ENCODE measurements at regions not wholly inside any gene's neighbourhood (a gene's known extent, or its start where the extent isn't known, plus 50 kb on each side); places are given as distances from the start of the nearest gene placed in this dataset.

DNA sequence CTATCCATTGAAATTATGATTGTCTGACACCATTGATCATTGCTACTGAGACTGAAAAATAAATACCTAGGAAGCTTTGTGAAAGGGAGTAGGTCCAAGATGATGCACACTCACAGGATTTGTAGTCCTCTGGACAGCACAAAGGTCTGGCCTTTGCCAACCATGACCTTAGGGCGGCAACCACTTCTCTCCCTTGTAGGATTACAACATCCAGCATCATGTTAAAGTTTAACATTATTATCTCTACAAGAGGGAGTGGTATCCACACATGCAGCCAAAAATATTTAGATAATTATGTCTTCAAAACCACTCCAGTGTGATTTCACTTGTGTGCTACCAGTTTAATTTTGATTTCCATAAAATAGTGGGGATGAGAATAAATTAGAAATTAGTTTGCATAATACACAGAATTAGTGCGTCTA is 51.1 kb upstream of the NHSL1 start:
- DNase-seq: no peak

GRCh38 chr6:138554146-138554545 is 54.9 kb upstream of the NHSL1 start:
- DNase-seq: no peak

DNA sequence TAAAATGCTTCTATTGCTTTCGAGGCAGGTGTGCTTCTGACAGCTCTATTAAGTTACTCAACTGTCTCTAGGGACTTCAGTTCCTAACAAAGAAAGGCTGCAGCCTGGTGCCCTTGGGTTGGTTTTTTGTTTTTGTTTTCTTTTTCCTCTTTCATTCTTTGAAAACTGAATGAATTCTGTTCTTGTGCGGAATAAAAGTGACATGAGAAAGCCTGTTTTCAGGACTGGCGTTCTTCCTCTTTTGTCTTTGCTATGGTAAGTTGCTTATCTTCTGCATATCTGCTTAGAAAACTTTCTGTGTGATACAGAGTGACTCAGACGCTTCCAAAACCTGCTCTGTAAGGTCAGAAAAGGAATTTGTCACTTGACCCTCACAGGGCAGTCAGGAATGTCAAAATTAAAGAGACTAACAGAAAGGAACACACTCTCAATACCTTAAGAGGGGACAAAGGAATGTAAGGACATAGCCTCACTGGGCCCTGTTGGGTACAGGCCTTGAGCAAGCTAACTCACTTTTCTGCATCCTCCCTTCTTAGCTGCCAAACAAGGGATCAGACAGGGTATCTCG is 56.2 kb upstream of the NHSL1 start:
- no peak for DNase-seq

GRCh38 chr6:138557147-138557546 is 57.9 kb upstream of the NHSL1 start:
- no peak for DNase-seq

GRCh38 chr6:138559143-138559542 is 59.8 kb upstream of the NHSL1 start:
- no peak for DNase-seq

DNA sequence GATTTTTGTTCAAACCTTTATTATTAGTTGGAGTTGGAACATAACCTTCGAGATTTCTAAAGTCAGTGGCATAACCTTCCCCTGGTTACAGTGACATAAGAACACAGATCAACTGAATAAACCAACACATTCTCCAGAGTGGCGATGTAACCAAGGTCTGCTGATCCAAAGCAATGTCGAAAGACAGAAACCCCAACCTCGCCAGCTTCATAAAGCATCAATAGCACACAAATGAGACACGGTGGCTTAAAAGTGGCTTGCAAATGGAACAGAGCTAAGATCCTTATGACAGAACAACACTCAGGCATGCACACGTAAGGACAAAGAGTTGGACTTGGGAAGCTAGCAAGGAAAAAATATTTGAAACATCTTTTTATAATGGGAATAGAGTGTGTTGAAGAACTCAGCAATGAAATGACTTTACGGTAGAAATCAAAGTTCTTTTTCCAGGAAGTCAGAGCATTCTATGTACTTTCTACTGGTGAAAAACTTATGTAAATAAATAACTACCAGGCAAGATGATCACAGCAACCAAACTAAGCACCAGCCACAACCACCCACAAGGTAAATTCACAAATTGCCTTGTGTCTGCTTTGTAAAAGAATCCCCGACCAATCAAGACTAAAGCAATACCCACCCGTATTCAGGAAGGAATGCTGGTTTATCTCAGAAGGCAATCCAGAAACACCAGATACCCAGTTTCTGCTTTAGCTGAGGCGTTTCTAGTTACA is 61.0 kb upstream of the NHSL1 start:
- DNase-seq: no peak

GRCh38 chr6:138562691-138563090 is 63.4 kb upstream of the NHSL1 start:
- no peak for DNase-seq

- DNase-seq: no peak
Observed at GRCh38 chr6:138563231-138563630, 63.9 kb upstream of the NHSL1 start.

DNA sequence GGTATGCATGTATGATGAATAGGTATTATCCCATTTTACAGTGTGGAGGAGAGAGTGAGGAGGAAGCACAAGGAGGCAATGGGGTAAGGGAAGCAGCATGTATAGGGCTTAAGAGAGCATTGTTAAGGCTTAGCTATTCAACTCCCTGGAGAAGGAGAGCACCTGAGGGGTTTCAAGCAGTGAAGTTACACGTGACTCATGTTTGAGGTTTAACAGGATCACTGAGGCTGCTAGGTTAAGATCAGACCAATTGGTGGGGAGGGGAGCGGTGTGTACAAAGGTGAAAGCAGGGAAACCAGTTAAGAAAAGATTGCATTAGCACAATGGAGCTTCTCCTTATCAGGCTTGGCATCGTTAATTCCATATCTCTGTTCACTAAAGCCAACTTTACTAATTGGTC is 64.4 kb upstream of the NHSL1 start:
- no peak for DNase-seq

GRCh38 chr6:138564170-138564721 is 65.0 kb upstream of the NHSL1 start:
- no peak for DNase-seq

GRCh38 chr6:138567052-138567451 is 67.8 kb upstream of the NHSL1 start:
- no peak for DNase-seq

GRCh38 chr6:138568997-138569396 is 69.7 kb upstream of the NHSL1 start:
- DNase-seq: no peak

DNA sequence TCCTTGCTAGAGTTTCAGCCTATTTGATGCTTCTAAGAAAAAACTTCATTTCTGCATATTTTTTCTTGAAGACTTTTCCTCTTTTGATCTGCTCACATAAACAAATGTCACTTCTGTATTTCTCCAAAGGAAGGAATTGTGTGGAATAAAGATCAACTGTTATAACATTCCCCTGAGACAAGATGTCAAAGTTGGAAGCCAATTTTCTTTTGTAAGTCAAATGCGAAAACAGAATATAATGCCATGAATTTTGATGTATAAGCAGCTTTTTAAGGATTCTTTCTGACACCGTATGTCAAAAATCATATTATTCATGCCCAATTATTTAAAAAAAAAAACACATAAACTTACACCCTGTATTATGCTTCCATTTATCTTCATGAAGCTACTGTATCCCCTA is 70.3 kb upstream of the NHSL1 start:
- no peak for DNase-seq

DNA sequence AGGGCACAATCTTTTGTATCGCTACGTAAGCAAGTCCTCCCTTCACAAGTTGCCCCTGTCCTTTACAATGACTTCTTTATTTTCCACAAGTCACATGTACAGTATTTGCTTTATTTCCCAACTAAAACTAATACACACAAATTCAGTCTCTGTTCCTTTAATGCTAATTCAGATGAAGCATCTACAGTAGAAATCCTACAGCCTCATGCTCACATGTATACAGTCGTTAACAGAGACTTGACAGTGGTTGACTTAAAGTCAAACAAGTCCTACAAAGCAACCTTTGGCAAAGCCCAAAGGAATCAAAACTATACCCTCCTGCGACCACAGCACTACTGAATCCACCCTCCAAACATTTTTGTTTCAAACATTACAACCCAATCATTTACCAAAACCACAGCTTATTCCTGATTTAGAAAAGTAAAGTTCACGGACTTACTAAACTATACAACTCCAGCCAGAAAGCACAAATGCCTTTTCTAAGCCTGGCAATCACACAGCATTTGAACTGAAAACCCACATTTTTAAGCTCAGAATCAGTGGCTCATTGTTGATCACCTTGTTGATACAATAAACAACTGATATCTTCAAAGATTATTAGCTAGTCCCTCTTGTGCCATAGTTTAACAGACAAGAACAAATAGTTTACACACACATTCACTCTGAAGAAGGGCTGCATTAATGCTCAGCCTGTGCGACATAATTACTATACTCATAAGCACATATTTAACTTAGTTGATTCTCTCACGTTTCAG is 70.9 kb upstream of the NHSL1 start:
- DNase-seq: no peak

- DNase-seq: no peak
Observed at GRCh38 chr6:138570725-138571029, 71.4 kb upstream of the NHSL1 start.

DNA sequence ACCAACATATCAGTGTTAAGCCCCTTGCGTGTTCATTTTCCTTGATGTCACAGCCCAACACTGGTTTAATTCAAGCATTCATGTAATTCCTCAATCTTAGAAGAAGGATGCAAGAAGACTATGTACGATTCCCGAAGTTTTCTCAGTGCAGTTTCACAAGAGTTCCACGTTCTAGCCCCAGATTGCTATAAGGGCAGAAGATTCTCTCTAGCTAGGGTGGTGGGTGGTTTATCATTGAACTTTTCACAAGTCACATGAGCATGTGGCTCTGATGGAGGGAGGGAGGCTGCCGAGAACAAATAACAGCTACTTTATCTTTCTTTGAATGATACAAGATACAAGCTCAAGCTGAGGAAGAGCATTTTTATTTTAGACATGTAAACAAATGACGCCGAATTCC is 71.9 kb upstream of the NHSL1 start:
- DNase-seq: no peak

DNA sequence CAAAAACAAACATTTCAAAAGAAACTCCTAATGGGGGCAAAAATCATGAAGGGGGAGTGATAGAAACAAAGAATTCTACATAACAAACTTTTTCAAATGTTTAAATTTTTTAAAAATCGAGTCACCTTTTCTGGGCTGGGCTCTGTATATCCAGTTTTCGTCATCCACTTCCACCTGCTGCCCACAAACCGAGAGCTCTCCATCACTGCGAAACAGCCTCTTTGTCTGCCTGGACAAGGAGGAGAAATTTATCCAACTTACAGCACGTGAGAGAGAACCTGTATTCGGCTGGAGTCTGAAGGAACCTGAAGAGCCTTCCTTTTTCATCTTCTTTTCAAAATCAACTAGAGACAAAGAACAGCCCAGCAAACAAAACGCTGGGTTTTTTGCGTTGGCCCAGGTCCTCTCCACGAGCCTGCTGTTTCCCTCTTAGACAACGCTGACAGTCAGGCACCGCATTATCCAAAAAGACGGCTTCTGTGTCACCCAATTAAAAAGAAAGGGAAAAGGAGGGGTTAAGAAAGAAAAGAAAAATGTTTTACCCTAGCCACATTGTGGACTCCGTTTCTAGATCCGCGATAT is 72.4 kb upstream of the NHSL1 start:
- no peak for DNase-seq

DNA sequence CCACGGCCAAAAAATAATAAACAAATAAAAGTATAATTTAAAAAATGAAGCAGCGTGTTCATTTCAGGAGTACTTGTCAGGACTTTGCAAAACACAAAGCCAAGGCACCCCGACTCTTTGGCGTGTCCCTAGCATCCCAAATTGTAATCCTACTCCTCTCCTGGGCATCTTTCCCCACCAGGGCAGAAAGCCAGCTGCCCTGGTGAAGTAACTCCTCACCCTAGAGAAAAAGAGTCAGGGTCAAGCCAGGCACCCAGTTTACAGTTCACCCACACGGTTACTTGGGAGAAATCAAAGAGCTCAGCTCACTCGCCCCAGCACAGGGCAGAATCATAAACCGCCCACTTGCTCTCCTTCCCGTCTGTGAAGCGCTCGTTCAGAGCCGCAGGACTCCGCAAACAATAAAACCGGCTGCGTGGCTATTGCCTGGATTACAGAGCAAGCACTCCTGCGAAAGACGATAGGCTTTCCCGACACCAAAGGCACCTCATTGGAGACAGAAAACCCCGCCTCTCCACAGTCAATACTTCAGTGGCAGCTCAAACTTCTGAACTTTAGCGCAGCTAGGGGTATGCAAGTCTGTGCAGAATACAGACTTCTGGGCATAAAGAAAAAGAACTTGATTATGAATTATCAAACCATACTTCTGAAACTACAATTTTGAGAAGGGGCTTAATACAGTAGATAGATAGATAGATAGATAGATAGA is 73.0 kb upstream of the NHSL1 start:
- no peak for DNase-seq

GRCh38 chr6:138572885-138573284 is 73.6 kb upstream of the NHSL1 start:
- no peak for DNase-seq

- DNase-seq: no peak
Observed at GRCh38 chr6:138575257-138575656, 76.0 kb upstream of the NHSL1 start.

DNA sequence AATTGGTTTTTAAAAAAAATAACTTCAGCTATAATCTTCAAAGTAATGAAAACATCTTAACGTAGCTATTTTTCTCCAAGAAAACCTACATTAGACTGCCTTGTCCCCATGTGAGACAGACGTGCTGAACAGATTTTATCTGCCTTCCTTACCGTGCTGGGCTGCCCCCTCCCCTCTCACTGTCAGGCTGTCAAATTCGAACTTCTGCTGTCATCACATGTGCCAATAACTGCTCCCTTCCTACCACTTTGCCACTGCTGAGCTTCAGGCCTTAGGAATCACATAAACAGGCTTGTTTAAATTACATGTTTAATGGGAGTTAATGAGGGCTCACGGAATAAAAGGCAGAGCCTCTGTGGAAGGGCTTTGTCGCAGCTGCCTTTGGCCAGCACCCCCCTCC is 77.0 kb upstream of the NHSL1 start:
- DNase-seq: no peak

DNA sequence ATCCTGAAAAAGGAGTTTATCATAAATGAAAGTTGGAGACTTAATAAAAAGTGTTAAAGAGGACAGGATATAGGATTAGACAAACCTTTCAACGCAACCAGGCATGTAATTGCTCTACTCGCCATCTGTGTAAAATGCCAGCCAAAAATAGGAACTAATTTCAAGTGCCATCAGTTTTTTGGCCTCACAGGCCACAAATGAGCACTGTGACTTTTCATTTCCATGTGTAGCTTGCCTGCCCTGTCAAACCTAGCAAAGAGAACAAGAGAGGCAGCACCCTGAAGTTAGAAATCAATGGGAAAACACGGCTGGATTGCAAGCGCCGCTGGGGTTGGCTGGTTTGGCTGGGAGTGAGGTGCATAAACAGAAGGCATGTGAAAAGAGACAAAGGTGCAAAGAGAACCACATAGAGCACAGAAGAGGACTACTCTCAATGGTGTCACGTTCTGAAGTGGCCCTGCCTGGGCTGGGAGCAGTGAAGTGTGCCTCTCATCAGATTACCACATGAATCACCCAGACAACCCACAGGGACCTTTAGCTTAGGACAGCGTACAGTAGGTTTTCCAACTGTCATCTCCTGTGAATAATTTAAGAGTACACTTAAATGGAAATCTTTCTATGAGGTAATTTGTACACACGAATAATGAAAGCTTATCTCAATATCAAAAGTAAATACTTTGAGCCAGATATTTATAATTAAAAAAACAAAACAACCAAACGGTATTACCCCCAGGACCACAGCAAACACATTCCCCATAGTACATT is 78.0 kb upstream of the NHSL1 start:
- no peak for DNase-seq
